DMS114 treated with DMSO at 0.1 percent for 48 hours (cell line): ENCODE measurements at regions not wholly inside any gene's neighbourhood (a gene's known extent, or its start where the extent isn't known, plus 50 kb on each side); places are given as distances from the start of the nearest gene placed in this dataset.

Source experiments
- DNase-seq: peaks from one replicate; lab custom pipeline; 2025; ENCODE audit not compliant: unreplicated experiment; lab: John Stamatoyannopoulos, UW

GRCh38 chr10:58140691-58141347 is 126.9 kb downstream of the IPMK start:
- DNase-seq: no peak

GRCh38 chr10:58140054-58140453 is 127.6 kb downstream of the IPMK start:
- DNase-seq: no peak

- DNase-seq: no peak
Measured at GRCh38 chr10:58137813-58138212, 129.9 kb downstream of the IPMK start.

- DNase-seq: no peak
Measured at GRCh38 chr10:58115218-58116050, 152.3 kb downstream of the IPMK start.

GRCh38 chr10:58109731-58110130 is 158.0 kb downstream of the IPMK start:
- DNase-seq: no peak

- DNase-seq: no peak
Measured at GRCh38 chr10:58107506-58107905, 160.2 kb downstream of the IPMK start.

GRCh38 chr10:58106211-58107035 is 161.3 kb downstream of the IPMK start:
- DNase-seq: no peak

GRCh38 chr10:58104351-58104751 is 163.3 kb downstream of the IPMK start:
- no peak for DNase-seq

GRCh38 chr10:58102897-58103296 is 164.8 kb downstream of the IPMK start:
- no peak for DNase-seq

- no peak for DNase-seq
Measured at GRCh38 chr10:58101682-58102081, 166.0 kb downstream of the IPMK start.

- no peak for DNase-seq
Measured at GRCh38 chr10:58094985-58095718, 172.5 kb downstream of the IPMK start.

- no peak for DNase-seq
Measured at GRCh38 chr10:58091886-58092285, 175.8 kb downstream of the IPMK start.

GRCh38 chr10:58089739-58090138 is 178.0 kb downstream of the IPMK start:
- DNase-seq: no peak

- no peak for DNase-seq
Measured at GRCh38 chr10:58087896-58088295, 179.8 kb downstream of the IPMK start.

GRCh38 chr10:58086763-58087150 is 180.9 kb downstream of the IPMK start:
- DNase-seq: no peak

- DNase-seq: no peak
Measured at GRCh38 chr10:58086144-58086762, 181.4 kb downstream of the IPMK start.

- no peak for DNase-seq
Measured at GRCh38 chr10:58082248-58082647, 185.4 kb downstream of the IPMK start.

GRCh38 chr10:58081353-58081752 is 186.3 kb downstream of the IPMK start:
- DNase-seq: no peak

GRCh38 chr10:58079461-58079860 is 188.2 kb downstream of the IPMK start:
- no peak for DNase-seq

- DNase-seq: no peak
Measured at GRCh38 chr10:58072634-58073033, 195.1 kb downstream of the IPMK start.

- DNase-seq: no peak
Measured at GRCh38 chr10:58070956-58071355, 196.7 kb downstream of the IPMK start.
